ENCODE measurements at regions not wholly inside any gene's neighbourhood (a gene's known extent, or its start where the extent isn't known, plus 50 kb on each side); places are given as distances from the start of the nearest gene placed in this dataset.

- no peak for TF ChIP-seq ZNF274 (IDR thresholded peaks at IDR 0.05; ENCODE audit: low read depth, low read length)
- TF ChIP-seq YY1 (IDR thresholded peaks at IDR 0.05; ENCODE audit: insufficient read depth, insufficient read length), result no peak
Measured at GRCh38 chr18:77448046-77448445, 198.4 kb downstream of the GALR1 start.
